Stimulated activated naive B cell treated with anti-CD40 and anti-IgM and Interleukin-4, amounts not matched to agents 10 μg/mL and 1 μg/mL and 100 μg/mL, for 72 hours (primary cell): ENCODE measurements at regions not wholly inside any gene's neighbourhood (a gene's known extent, or its start where the extent isn't known, plus 50 kb on each side); places are given as distances from the start of the nearest gene placed in this dataset.

ENCODE experiments used
- ATAC-seq, 2 donors: fragments of 150-1000 bp; cut with Tn5 transposase; replicated peaks; 2 replicates each; pipeline ENCODE4 v1.10.0; 2021; ENCODE audit warnings: moderate library complexity in 1 of 2
- DNase-seq: peaks from one replicate; pipeline ENCODE4 v3.0.0; 2021
- H3K27ac Mint-ChIP-seq: one replicate; pipeline ENCODE4 v1.8.0; 2022; ENCODE audit warnings: mild to moderate bottlenecking, mixed read lengths
- H3K27me3 Mint-ChIP-seq, 2 donors: one replicate each; pipeline ENCODE4 v1.8.0; 2022; ENCODE audit warnings: mixed read lengths in 2 of 2
- H3K36me3 Mint-ChIP-seq, 2 donors: one replicate each; pipeline ENCODE4 v1.8.0; 2022; ENCODE audit warnings: mixed read lengths in 2 of 2, mild to moderate bottlenecking in 1 of 2
- H3K4me1 Mint-ChIP-seq, 2 donors: one replicate each; pipeline ENCODE4 v1.8.0; 2022; ENCODE audit warnings: mixed read lengths in 2 of 2, mild to moderate bottlenecking in 1 of 2
- H3K4me3 Mint-ChIP-seq, 2 donors: one replicate each; pipeline ENCODE4 v1.8.0; 2022; ENCODE audit warnings: mild to moderate bottlenecking in 2 of 2, mixed read lengths in 2 of 2, moderate library complexity in 1 of 2
- H3K9me3 Mint-ChIP-seq, 2 donors: one replicate each; pipeline ENCODE4 v1.8.0; 2022; ENCODE audit warnings: mixed read lengths in 2 of 2, mild to moderate bottlenecking in 1 of 2

DNA sequence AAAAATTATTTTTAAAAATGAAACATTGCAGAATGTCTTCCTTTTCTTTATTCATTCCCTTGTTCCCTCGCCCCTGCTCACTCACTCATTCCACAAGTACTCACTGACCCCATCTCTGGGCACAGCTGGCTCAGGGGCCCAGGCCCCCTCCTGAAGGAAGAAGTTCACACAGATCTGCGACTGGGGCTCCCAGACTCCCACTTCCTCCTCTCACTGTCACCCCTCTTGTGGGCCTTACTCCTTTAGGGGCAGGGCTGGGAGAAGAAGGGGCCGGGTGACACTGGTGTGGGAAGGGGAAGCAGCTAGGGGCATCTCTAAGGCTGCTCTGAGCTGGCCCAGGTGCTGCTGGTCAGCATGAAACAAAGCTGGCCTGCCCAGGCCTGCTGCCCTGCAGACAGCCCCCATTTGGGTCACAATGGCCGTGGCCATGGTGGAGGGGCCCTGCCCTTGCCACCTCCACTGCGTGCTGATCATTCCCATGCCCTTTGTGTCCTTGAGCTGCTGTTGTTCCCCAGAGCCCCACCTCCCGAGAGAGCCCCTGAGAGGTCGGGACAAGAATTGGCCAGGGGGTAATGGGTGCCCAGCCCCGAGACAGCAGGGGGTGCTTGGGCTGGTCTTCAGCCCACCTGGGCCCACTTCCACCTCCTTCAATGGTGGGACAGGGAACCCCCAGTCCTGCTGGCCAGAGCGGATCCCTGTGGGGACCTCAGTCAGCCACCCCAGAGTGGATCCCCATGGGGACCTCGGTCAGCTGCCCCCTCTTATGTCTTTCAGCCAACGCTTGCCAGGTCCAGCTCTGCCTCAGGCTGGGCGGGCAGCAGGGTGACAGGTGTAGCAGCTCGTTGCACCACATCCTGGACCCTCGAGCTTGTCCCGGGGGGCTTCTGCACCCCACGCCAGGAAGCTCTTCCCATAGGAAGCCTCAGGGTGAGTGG, 212.4 kb upstream of the C14orf180 start:
- Mint-ChIP-seq H3K27me3 (peaks cover 10 to 20% of the 10 kb centered on the region in 2 donors), H3K36me3 (no peaks in the 10 kb centered on the region), H3K4me1 (no peaks in the 10 kb centered on the region), H3K27ac (no peak overlapping the region), H3K4me3 (no peak overlapping the region), H3K9me3 (peaks cover 16 to 19% of the 10 kb centered on the region in 2 donors)
- no peak for DNase-seq
- ATAC-seq: no peak

DNA sequence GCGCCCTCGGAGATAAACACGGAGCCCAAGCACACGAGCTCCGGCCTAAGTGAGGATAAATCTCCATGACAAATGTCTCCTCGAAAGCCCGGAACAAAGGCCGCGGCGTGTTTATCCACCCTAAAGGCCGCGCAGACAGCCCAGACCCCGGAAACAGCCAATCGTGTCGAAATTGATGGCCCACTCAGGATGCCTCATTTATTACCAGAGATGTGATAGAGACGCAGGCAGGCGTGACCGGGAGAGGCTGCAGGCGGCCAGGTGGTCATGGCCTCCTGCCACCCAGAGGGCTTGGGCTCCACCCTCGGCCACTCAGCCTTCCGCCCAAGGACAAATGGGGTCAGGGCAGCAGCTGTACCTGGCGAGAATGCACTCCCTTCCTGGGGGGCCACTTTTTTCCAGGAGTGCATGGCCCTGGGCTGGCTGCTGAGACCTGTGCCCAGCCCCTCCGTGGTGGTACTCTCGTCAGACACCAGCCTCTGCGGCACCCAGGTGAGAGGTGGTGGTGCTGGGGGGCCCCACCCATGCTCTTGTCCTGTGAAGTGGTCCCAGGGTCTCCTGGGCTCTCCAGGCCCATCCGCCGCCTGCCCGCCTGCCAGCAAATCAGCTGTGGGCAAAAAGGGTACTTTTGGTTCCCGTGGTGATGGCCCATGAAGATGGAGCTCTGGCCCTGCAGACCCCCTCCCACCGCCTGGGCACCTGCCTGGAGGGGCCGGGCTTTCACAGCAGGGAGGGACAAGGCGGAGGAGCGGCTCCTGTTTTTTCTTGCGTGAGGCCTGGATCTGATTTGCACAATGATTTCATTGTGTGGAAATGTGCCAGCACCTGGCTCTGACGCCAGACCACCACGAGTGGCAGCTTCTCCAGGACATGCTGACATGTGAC, 211.5 kb upstream of the C14orf180 start:
- H3K9me3 Mint-ChIP-seq: peaks cover 16 to 19% of the 10 kb centered on the region in 2 donors
- H3K4me3 Mint-ChIP-seq: no peak overlapping the region
- H3K36me3 Mint-ChIP-seq: no peaks in the 10 kb centered on the region
- DNase-seq (no peak), ATAC-seq (no peak)
- H3K4me1 Mint-ChIP-seq: no peaks in the 10 kb centered on the region
- peaks cover 8 to 22% of the 10 kb centered on the region in 2 donors for H3K27me3 Mint-ChIP-seq
- H3K27ac Mint-ChIP-seq: no peak overlapping the region

- peaks cover 8 to 20% of the 10 kb centered on the region in 2 donors for H3K27me3 Mint-ChIP-seq
- no peaks in the 10 kb centered on the region for H3K36me3 Mint-ChIP-seq
- ATAC-seq: no peak
- H3K4me3 Mint-ChIP-seq: no peak overlapping the region
- no peak for DNase-seq
- H3K4me1 Mint-ChIP-seq: no peaks in the 10 kb centered on the region
- H3K9me3 Mint-ChIP-seq: peaks cover 16 to 19% of the 10 kb centered on the region in 2 donors
- H3K27ac Mint-ChIP-seq: no peak overlapping the region
Measured at GRCh38 chr14:104368751-104369100, 210.8 kb upstream of the C14orf180 start.

GRCh38 chr14:104369208-104369607, 210.4 kb upstream of the C14orf180 start:
- Mint-ChIP-seq H3K36me3 (no peaks in the 10 kb centered on the region), H3K4me3 (no peak overlapping the region), H3K9me3 (peaks cover 14 to 19% of the 10 kb centered on the region in 2 donors), H3K27me3 (peaks cover 7 to 18% of the 10 kb centered on the region in 2 donors), H3K27ac (no peak overlapping the region), H3K4me1 (no peaks in the 10 kb centered on the region)
- ATAC-seq: no peak
- no peak for DNase-seq

DNA sequence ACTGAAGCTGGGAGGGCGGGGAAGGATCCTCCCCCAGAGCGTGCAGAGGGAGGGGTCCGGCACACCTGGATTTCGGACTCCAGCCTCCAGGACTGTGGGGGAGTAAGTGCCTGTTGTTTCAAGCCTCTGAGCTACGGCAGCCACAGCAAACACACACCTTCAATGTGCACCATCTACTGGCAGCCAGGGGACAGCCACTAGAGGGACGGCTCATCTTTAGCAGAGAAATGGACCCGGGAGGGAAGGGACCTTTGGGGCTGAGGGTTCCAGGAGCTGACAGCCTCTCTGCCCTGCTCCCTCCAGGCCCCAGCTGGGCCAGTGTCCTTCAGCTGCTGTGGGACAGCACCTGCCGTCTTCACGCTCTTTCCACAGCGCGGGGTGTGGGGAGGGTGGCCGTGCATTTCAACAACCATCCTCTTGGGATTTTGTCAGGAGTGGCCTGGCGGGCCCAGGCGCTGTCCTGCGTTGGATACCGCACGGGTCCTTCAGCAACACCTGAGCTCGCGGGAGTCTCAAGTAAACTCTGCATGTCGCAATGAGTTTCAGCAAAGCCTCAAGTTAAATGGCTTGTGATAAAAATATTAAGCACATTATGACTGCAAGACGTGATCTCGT, 209.2 kb upstream of the C14orf180 start:
- H3K4me1 Mint-ChIP-seq: no peaks in the 10 kb centered on the region
- peaks cover 11 to 22% of the 10 kb centered on the region in 2 donors for H3K27me3 Mint-ChIP-seq
- DNase-seq: no peak
- H3K4me3 Mint-ChIP-seq: no peak overlapping the region
- peaks cover 12 to 13% of the 10 kb centered on the region in 2 donors for H3K9me3 Mint-ChIP-seq
- no peaks in the 10 kb centered on the region for H3K36me3 Mint-ChIP-seq
- peak; percentile 31 to 46 for ATAC-seq
- H3K27ac Mint-ChIP-seq: no peak overlapping the region

DNA sequence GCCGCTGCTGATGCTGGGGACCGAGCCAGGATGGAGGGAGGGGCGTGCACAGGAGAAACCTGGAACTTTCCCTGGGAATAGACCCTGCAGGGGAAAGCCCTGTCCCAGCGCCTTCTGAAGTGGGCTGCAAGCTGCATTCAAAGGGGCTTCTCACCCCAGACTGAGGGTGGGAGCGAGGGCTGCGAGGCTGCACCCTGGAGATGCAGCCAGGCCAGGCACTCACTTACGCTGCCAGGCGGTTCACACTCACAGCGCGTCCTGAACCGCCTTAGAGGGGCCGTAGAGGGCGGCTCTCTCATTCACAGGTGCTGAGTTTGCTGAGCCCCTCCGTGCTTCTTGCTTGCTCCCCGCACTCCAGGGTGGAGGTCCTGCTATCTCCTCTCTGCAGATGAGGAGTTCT, 208.5 kb upstream of the C14orf180 start:
- Mint-ChIP-seq H3K4me3 (no peak overlapping the region), H3K27me3 (peaks cover 11 to 25% of the 10 kb centered on the region in 2 donors), H3K27ac (no peak overlapping the region), H3K4me1 (no peaks in the 10 kb centered on the region), H3K36me3 (no peaks in the 10 kb centered on the region), H3K9me3 (peaks cover 10 to 13% of the 10 kb centered on the region in 2 donors)
- DNase-seq: no peak
- no peak for ATAC-seq

DNA sequence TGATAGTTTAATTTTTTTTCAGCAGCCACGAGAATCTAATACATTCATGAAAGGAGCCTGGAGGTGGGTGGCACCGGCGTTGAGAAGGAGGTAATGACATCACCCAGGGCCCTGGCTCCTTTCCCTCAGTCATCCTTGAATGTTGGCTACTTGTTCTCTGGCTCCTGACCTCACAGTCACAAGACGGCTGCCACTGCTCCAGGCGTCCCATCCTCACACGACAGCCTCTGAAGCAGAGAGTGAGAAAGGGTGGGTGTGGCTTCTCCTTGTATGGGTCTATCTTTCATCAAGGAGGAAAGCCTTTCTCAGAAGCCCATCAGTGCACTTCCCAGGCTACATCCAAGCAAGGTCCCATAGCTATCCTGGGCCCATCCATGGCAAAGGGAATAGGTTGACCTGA, 207.6 kb upstream of the C14orf180 start:
- no peak for ATAC-seq

DNA sequence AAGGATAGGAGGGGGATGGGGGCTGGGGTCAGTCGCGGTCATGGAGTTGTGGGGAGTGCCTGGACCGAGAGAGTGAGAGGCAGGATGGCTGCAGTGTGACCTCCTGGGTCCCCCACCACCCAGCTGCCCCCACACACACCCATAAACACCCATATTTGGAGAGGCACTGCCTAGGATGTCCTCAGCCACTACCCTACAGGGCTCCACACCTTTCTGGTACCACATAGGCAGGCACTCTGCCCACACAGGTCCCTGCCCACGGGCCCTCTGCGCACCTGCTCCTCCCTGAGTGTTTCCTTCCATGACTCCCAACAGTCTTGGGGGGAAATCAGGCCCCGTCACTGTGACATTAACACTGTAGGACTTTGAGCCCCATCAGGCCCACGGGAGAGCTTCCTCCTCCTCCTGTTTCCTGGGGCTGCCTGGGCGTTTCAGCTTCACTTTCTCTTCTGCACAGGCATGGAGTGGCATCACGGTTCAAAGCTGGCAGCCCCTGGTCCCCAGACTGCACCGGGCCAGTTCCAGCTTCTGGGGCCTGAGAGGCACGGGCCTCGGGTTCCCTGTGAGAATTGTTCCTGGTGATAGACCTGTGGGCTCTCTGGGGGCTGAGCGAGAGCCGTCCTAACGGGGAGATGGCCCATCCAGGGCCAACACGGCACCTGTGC, 207.0 kb upstream of the C14orf180 start:
- DNase-seq: no peak
- Mint-ChIP-seq H3K4me1 (no peaks in the 10 kb centered on the region), H3K9me3 (peaks cover 3 to 8% of the 10 kb centered on the region in 2 donors), H3K4me3 (no peak overlapping the region), H3K27me3 (peaks cover 23 to 39% of the 10 kb centered on the region in 2 donors), H3K36me3 (no peaks in the 10 kb centered on the region), H3K27ac (no peak overlapping the region)
- ATAC-seq: no peak

More for the DNA sequence above, 207.6 kb upstream of the C14orf180 start:
- H3K27me3 Mint-ChIP-seq: peaks cover 17 to 33% of the 10 kb centered on the region in 2 donors
- H3K27ac Mint-ChIP-seq: no peak overlapping the region
- H3K4me1 Mint-ChIP-seq: no peaks in the 10 kb centered on the region
- H3K9me3 Mint-ChIP-seq: peaks cover 4 to 8% of the 10 kb centered on the region in 2 donors
- H3K36me3 Mint-ChIP-seq: no peaks in the 10 kb centered on the region
- no peak for DNase-seq
- H3K4me3 Mint-ChIP-seq: no peak overlapping the region

DNA sequence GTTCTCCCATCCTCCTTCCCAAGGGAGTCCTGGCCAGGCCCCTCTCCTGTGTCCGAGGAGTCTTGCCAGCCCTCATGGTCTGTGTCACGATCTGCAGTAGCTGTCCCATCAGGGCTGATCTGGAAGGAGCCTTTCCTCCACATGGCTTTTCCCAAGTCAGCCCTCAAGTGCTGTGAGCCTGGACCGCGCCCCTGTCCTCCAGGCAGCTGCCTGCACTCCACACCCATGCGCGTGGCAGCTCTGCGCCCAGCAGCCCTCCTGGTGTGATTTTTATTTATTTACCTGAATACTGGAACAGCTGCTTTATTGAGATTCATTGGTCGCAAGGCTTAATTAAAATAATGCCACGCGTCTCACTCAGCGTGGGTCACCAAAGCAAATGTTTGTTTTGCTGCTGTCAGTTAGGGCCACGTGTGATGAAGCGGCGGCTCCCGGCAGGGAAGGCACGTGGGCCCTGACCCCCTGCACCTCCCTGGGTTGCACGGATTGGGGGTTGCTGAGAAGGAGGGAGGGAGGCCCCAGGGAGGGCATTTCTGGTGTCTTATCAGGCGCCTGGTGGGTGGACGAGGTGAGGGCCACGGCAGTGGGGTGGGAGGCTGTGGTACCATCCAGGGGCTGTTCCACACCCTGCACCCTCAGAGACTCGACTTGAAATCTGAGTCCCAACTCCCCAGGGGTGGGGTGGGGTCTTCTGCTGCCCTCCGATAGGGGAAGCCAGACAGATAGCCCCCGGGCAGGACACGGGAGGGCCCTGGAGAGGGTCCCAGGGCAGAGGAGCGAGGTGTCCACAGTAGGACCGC, 206.3 kb upstream of the C14orf180 start:
- H3K36me3 Mint-ChIP-seq: no peaks in the 10 kb centered on the region

GRCh38 chr14:104373855-104374717, 205.5 kb upstream of the C14orf180 start:
- ATAC-seq: no peak
- H3K4me1 Mint-ChIP-seq: no peaks in the 10 kb centered on the region
- no peak overlapping the region for H3K4me3 Mint-ChIP-seq

More for the DNA sequence above, 206.3 kb upstream of the C14orf180 start:
- Mint-ChIP-seq H3K27ac (no peak overlapping the region), H3K9me3 (peaks cover 3 to 8% of the 10 kb centered on the region in 2 donors), H3K27me3 (peaks cover 31 to 46% of the 10 kb centered on the region in 2 donors), H3K4me3 (no peak overlapping the region), H3K4me1 (no peaks in the 10 kb centered on the region)
- ATAC-seq (no peak), DNase-seq (no peak)

GRCh38 chr14:104374718-104375080, 204.9 kb upstream of the C14orf180 start:
- ATAC-seq (no peak), DNase-seq (no peak)
- peaks cover 12 to 16% of the 10 kb centered on the region in 2 donors for H3K9me3 Mint-ChIP-seq
- no peak overlapping the region for H3K27ac Mint-ChIP-seq
- peaks cover 45 to 57% of the 10 kb centered on the region in 2 donors for H3K27me3 Mint-ChIP-seq
- H3K36me3 Mint-ChIP-seq: peaks cover 5 to 9% of the 10 kb centered on the region in 2 donors
- H3K4me3 Mint-ChIP-seq: no peak overlapping the region
- H3K4me1 Mint-ChIP-seq: no peaks in the 10 kb centered on the region

More at GRCh38 chr14:104373855-104374717, 205.5 kb upstream of the C14orf180 start:
- DNase-seq: no peak
- Mint-ChIP-seq H3K27me3 (peaks cover 39 to 53% of the 10 kb centered on the region in 2 donors), H3K9me3 (peaks cover 7 to 12% of the 10 kb centered on the region in 2 donors), H3K36me3 (peaks cover 4% of the 10 kb centered on the region in 2 donors), H3K27ac (no peak overlapping the region)

GRCh38 chr14:104375551-104376201, 203.9 kb upstream of the C14orf180 start:
- peaks cover 55 to 61% of the 10 kb centered on the region in 2 donors for H3K27me3 Mint-ChIP-seq
- DNase-seq (no peak), ATAC-seq (no peak)
- no peak overlapping the region for H3K4me3 Mint-ChIP-seq
- peaks cover 17 to 24% of the 10 kb centered on the region in 2 donors for H3K9me3 Mint-ChIP-seq
- no peaks in the 10 kb centered on the region for H3K4me1 Mint-ChIP-seq
- no peak overlapping the region for H3K27ac Mint-ChIP-seq
- H3K36me3 Mint-ChIP-seq: peaks cover 10% of the 10 kb centered on the region in 2 donors
